ENCODE measurements at regions not wholly inside any gene's neighbourhood (a gene's known extent, or its start where the extent isn't known, plus 50 kb on each side); places are given as distances from the start of the nearest gene placed in this dataset.
"Not testable (repeated sequence)": the region's sequence is repeated elsewhere in the genome, so short reads cannot be mapped to it uniquely, and the experiment has no call there.

DNA sequence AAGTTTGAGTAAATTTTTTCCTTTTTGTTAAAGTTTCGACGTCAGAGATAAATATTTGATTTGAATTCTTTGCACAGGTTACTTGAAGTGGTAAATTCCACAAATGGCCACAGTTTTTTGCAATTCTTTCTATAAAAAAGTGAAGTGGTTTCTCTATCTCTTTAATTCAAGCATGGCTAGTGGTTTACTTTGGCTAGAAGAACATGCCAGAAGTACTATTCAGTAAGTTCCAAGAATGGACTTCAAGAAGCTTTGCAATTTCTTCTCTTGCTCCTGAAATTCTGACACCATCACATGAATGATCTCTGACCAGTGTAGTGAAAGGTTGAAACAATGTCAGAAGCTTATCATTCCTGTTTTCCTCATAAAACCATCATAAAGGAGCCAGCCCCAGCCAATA is 55.7 kb upstream of the RNPC3 start:
- DNase-seq (ENCODE audit: low spot score), result no peak
- FAIRE-seq, result no peak

DNA sequence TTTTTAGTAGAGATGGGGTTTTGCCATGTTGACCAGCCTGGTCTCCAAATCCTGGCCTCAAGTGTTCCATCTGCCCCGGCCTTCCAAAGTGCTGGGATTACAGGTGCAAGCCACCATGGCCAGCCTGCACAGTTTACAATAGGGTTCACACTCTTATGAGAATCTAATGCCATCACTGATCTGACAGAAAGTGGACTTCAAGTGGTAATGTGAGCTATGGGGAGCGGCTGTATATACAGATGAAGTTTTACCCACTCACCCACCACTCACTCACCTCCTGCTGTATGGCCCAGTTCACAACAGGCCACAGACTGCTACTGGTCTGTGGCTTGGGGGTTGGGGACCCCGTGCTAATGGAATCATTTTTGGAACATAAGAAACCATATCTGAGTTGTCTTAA is 58.4 kb upstream of the RNPC3 start:
- FAIRE-seq, result no peak
- no peak for DNase-seq (ENCODE audit: low spot score)

DNA sequence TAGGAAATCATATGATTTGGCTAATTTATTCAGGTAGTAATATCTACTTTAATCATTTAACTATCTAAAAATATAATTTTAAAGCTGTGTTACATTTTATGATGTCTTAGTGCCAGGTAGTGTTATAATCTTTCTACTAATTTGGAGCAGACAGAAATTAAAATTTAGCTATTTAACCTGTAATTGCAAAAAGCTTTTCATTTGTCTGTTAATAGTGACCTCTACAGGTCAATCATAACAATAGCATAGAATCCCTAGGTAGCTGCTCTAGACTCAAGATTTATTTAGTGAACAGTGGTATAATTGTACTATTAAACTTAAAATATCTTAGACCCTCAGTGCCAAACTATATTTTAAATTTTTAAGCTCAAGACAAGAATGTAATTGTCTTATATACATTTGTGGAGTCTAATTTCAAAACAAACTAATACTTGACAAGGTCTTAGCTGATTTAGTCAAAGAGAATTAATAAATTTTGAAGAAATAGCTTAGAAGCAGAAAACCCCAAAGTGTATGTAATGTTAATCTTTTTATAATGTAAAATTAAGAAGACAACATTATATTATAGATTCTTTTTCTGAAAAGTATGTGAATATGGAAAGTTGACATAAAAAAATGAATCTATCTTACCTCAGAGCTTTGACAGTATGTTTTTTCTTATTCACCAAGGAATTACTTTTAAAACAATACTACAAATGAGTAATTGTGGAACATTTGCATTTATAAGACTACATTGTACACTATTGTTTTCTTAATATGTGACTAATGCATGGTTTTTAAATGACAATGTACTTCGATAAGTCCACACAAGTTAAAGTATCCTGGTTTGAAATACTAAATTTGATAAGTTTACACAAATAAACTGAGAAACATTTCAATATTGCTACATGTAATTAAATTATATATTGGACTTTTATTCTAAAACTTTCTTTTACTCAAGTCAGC is 64.1 kb upstream of the RNPC3 start:
- DNase-seq (ENCODE audit: low spot score), result peak; percentile 37
- FAIRE-seq, result peak; percentile 81

- FAIRE-seq, result no peak
- no peak for DNase-seq (ENCODE audit: low spot score)
These were observed 65.0 kb upstream of the RNPC3 start for GRCh38 chr1:103460511-103460910.

- DNase-seq (ENCODE audit: low spot score) (no peak), FAIRE-seq (no peak)
These were observed 66.2 kb upstream of the RNPC3 start for GRCh38 chr1:103459346-103459745.

- FAIRE-seq, result no peak
- DNase-seq (ENCODE audit: low spot score), result no peak
These were observed 67.5 kb upstream of the RNPC3 start for GRCh38 chr1:103457886-103458455.

DNA sequence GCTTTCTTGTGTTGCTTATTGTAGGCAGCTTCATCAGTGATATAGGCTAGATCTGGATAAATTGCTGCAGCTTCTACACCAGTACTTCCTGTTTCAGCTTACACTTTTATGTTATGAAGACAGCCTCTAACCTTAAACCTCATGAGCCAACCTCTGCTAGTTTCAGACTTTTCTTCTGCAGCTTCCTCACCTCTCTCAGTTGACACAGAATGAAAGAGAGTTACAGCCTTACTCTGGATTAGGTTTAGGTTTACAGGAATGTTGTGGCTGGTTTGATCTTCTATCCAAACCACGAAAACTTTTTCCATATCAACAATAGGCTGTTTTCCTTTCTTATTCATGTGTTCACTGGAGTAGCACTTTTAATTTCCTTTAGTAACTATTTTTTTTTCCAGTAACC is 76.9 kb upstream of the RNPC3 start:
- FAIRE-seq, result no peak
- no peak for DNase-seq (ENCODE audit: low spot score)

GRCh38 chr1:103447471-103447870 is 78.0 kb upstream of the RNPC3 start:
- FAIRE-seq, result no peak

DNA sequence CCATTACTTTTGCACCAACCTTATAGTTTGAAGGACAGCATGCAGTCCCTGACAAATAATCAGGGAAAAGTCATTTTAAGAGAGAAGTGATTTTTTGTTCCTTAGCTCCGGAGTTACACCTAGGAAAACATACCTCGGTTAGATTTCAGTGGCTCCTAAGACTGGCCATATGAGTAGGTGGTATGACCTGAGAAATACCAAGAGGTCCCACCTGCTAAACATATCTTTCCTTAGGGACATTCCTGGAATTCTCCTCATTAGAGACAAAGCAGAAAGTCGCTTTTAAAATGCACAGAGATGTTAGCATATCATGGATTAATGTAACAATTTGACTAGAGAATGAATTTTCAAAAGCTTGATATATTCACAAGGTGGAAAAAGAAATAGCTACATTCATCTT is 84.2 kb upstream of the RNPC3 start:
- no peak for DNase-seq (ENCODE audit: low spot score)
- FAIRE-seq, result no peak

More at GRCh38 chr1:103447471-103447870, 78.0 kb upstream of the RNPC3 start:
- no peak for DNase-seq (ENCODE audit: low spot score)

DNA sequence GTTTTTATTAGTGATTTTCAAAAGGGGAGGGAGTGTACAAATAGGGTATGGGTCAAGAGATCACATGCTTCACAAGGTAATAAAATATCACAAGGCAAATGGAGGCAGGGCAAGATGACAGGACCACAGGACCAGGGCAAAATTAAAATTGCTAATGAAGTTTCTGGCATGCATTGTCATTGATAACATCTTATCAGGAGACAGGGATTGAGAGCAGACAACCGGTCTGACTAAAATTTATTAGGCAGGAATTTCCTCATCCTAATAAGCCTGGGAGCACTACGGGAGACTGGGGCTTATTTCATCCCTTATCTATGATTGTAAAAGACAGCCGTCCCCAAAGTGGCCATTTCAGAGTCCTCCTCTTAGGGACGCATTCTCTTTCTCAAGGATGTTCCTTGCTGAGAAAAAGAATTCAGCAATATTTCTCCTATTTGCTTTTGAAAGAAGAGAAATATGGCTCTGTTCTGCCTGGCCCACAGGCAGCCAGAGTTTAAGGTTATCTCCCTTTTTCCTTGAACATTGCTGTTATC is 88.9 kb upstream of the RNPC3 start:
- not testable (repeated sequence) for DNase-seq (ENCODE audit: low spot score); FAIRE-seq

- no peak for DNase-seq (ENCODE audit: low spot score)
- FAIRE-seq, result no peak
These were observed 90.1 kb upstream of the RNPC3 start for GRCh38 chr1:103435443-103435842.

DNA sequence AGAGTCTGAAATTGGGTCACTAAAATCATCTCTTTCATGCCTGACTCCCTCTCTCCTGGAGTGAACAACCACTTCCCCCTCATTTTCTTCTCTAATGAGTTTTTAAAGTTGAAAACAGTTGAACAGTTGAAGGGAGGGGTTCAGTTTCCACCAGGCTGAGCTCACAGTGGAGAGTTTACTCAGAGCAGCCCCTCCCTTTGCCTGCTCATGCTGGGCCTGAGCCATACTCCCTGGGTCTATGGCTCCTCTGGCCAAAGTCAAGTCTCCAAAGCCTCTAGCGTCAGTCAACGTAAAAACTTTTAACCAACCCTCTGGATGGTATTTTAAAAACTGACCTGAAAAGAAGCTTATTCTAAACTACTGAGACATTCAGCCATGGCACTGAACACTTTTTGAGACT is 100.8 kb upstream of the RNPC3 start:
- FAIRE-seq, result no peak
- no peak for DNase-seq (ENCODE audit: low spot score)

DNA sequence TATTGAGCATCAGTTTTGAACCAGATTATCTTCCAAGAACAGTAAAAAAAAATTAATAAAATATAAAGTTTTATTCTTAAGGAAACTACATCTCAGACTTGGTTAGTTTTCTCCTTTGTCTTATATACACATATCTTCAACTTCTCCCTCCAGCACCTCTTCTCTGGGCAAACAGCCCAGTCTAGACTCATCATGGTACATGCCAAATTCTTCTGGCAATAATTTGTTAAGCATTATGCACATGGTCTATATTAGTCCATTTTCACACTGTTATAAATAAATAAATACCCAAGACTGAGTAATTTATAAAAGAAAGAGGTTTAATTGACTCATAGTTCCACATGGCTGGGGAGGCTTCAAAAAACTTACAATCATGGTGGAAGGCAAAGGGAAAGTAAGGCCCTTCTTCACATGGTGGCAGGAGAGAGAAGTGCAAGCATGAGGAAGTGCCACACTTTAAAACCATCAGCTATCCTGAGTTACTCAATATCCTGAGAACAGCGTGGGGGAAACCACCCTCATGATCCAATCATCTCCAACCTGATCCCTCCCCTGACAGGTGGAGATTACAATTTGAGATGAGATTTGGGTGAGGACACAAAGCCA is 108.7 kb upstream of the RNPC3 start:
- no peak for FAIRE-seq
- no peak for DNase-seq (ENCODE audit: low spot score)

DNA sequence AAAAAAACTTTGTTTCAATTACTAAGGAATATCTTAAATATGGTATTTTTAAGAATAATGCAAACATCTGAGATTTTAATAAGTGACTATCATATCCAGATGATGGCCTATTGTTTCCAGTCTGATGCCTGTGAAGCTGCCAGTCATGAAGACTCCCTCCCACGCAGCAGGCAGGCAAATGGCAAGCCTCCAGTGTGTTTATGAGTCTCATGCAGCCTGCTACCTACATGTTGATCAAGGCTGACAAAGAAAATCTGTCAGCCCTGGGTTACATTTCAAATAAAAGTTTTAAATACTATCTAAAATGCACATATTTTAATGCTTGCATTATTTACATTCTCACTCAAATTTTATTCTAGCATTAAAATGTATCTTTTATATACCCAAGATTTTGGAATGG is 137.6 kb upstream of the RNPC3 start:
- DNase-seq (ENCODE audit: low spot score) (no peak), FAIRE-seq (no peak)

GRCh38 chr1:103373991-103374390 is 151.5 kb upstream of the RNPC3 start:
- FAIRE-seq, result no peak
- no peak for DNase-seq (ENCODE audit: low spot score)

DNA sequence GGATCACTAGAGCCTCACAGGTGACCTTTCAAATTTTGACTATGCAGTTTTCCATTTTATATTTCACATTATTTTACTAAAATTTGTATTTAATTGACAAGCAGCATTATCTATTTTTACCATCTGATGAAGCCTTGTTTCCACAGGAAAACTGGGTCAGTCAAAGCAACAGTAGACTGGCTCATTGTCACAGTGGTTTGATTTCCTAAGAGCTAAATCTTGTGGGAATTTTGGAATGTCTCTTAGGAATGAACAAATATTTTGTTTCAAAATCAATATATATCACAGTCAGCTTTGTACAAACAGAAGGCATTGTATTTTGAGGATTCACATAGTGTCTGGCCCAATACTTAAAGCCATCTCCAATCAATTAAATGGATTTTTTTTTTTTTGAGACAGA is 152.6 kb upstream of the RNPC3 start:
- DNase-seq (ENCODE audit: low spot score), result no peak
- no peak for FAIRE-seq

GRCh38 chr1:103371234-103371633 is 154.3 kb upstream of the RNPC3 start:
- DNase-seq (ENCODE audit: low spot score) (no peak), FAIRE-seq (no peak)

- DNase-seq (ENCODE audit: low spot score) (no peak), FAIRE-seq (no peak)
These were observed 158.3 kb upstream of the RNPC3 start for GRCh38 chr1:103367186-103367585.

GRCh38 chr1:103365860-103366569 is 159.5 kb upstream of the RNPC3 start:
- DNase-seq (ENCODE audit: low spot score) (no peak), FAIRE-seq (no peak)

- no peak for FAIRE-seq
- DNase-seq (ENCODE audit: low spot score), result no peak
These were observed 162.5 kb upstream of the RNPC3 start for GRCh38 chr1:103363008-103363365.

GRCh38 chr1:103362348-103363007 is 163.0 kb upstream of the RNPC3 start:
- no peak for DNase-seq (ENCODE audit: low spot score)
- FAIRE-seq, result no peak
